Ovary (tissue), 7 donors: ENCODE measurements at regions not wholly inside any gene's neighbourhood (a gene's known extent, or its start where the extent isn't known, plus 50 kb on each side); places are given as distances from the start of the nearest gene placed in this dataset.

Source experiments
- DNase-seq, 5 donors: peaks; one replicate each; pipeline ENCODE4 v3.0.0-alpha.2; 2019 to 2020
- H3K27ac ChIP-seq, 2 donors: fragments of 200-600 bp; one replicate each; pipeline versions ENCODE4 v1.5.1 to v1.8.0; 2019 to 2022
- H3K27me3 ChIP-seq: fragments of 200-600 bp; one replicate; pipeline ENCODE4 v1.8.0; 2022
- H3K36me3 ChIP-seq: fragments of 200-600 bp; sonication (generic); one replicate; pipeline ENCODE4 v1.5.1; 2019
- H3K4me1 ChIP-seq: one replicate; pipeline ENCODE4 v1.8.1; 2013; ENCODE audit warnings: mild to moderate bottlenecking, moderate library complexity; ENCODE audit not compliant: insufficient read depth
- H3K4me3 ChIP-seq: fragments of 200-600 bp; sonication (generic); one replicate; pipeline ENCODE4 v1.5.1; 2017
- H3K9me3 ChIP-seq, 2 donors: fragments of 200-600 bp in 1 of 2; sonication (generic) in 1 of 2; one replicate each; pipeline versions ENCODE4 v1.5.1 to v1.8.1; 2013 to 2019; ENCODE audit warnings: mild to moderate bottlenecking in 1 of 2, moderate library complexity in 1 of 2
- EP300 ChIP-seq: sonication (generic); formaldehyde crosslinking; IDR thresholded peaks from one replicate; pipeline ENCODE4 v1.6.1; 2017; ENCODE audit warnings: antibody characterized with exemption
- POLR2A ChIP-seq: fragments of 450-650 bp; IDR thresholded peaks from one replicate; pipeline ENCODE4 v1.6.1; 2017; ENCODE audit warnings: antibody characterized with exemption, mild to moderate bottlenecking, moderate library complexity
- WGBS, 3 donors: extraction: QIAGEN DNeasy Blood & Tissue Kit in 1 of 3; methylation state at CpG; one replicate each; pipeline versions ENCODE4 v1.1.5 to v1.1.7; 2013 to 2017; 5-methylcytosine and 5-hydroxymethylcytosine counted together
- intact Hi-C, 4 donors: fragments of 100-400 bp; cut with DNase I; formaldehyde crosslinking; loops; one replicate each; pipeline versions ENCODE4 v1.11.0 to v1.15.1; 2022 to 2023
- TF ChIP-seq, protein P1 (sequence below), 3 donors: fragments of 450-650 bp in 2 of 3; fragments of 200-600 bp in 1 of 3; IDR thresholded peaks; one replicate each; pipeline versions ENCODE4 v1.5.1 to v1.8.0; 2016 to 2022; ENCODE audit warnings: antibody characterized with exemption in 3 of 3, mild to moderate bottlenecking in 1 of 3
- donor health status: DM: no; HTN: no; CAD: no; lungs with moderate emphysema.
- donor health status: DM: no; HTN: no; CAD: no.
- donor health status: Bipolar disorder and iron deficiency.
- donor health status: DM: no; HTN: no; CAD: no.
- donor health status: DM: yes; HTN: yes; CAD: no.

DNA sequence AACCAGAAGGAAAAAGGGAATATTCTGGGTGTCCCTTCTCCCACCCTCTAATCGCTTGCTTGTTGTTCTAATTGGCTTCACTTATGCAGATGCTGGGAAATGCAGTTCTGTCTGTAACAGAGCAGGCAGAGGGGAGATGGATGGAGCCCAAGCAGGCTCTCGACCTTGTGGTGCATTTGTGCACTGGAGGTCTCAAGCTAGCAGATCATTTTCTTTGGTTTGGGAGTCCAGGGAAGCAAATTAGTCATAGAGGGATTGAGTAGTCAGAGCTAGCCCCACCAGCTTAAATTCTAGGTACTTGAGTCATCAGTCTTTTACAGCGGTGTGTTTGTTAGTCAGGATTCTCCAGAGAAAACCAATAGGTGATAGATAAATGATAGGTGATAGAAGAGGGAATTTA, 234.7 kb upstream of the ECI2 start:
- 34 to 44% (median 40%) methylated on average over 3 of the region's 3 CpGs for WGBS, 3 donors
- Histone ChIP-seq H3K4me3 (no peak overlapping the region), H3K9me3 (no peaks in the 10 kb centered on the region), H3K36me3 (no peaks in the 10 kb centered on the region), H3K27ac (no peak overlapping the region), H3K27me3 (no peaks in the 10 kb centered on the region), H3K4me1 (no peaks in the 10 kb centered on the region)
- intact Hi-C loops = no loop called here
- no peak for DNase-seq
- TF ChIP-seq, protein P1, sequence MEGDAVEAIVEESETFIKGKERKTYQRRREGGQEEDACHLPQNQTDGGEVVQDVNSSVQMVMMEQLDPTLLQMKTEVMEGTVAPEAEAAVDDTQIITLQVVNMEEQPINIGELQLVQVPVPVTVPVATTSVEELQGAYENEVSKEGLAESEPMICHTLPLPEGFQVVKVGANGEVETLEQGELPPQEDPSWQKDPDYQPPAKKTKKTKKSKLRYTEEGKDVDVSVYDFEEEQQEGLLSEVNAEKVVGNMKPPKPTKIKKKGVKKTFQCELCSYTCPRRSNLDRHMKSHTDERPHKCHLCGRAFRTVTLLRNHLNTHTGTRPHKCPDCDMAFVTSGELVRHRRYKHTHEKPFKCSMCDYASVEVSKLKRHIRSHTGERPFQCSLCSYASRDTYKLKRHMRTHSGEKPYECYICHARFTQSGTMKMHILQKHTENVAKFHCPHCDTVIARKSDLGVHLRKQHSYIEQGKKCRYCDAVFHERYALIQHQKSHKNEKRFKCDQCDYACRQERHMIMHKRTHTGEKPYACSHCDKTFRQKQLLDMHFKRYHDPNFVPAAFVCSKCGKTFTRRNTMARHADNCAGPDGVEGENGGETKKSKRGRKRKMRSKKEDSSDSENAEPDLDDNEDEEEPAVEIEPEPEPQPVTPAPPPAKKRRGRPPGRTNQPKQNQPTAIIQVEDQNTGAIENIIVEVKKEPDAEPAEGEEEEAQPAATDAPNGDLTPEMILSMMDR (IDR thresholded peaks at IDR 0.05) = no peak
- TF ChIP-seq EP300 (no peak), POLR2A (no peak)

DNA sequence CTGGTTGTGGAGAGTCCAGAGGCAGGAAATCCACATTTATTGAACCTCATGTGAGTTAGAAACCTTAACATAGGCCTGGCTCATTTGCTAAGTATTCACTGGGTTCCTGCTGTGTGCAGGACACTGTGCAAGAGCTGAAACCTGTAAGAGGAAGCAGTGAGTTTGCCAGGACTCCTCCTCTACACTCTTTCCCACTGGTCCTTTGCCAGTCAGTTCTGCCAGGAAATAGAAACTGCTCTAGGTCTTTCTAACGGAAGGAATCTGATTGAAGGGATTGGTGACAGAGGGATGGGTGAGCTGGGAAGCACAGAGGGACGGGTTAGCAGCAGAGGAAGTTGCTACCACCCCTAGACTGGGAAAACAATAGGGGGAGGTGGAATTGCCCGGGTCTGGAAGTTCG, 234.2 kb upstream of the ECI2 start:
- TF ChIP-seq, protein P1 (IDR thresholded peaks at IDR 0.05) = no peak
- TF ChIP-seq EP300 (no peak), POLR2A (no peak)
- no peak overlapping the region for H3K4me3 ChIP-seq
- H3K36me3 ChIP-seq = no peaks in the 10 kb centered on the region
- H3K9me3 ChIP-seq = no peaks in the 10 kb centered on the region
- no peaks in the 10 kb centered on the region for H3K4me1 ChIP-seq
- H3K27me3 ChIP-seq = no peaks in the 10 kb centered on the region
- WGBS, 3 donors = 54 to 62% (median 58%) methylated on average over 4 of the region's 4 CpGs
- H3K27ac ChIP-seq = no peak overlapping the region
- intact Hi-C loops = no loop called here
- no peak for DNase-seq

DNA sequence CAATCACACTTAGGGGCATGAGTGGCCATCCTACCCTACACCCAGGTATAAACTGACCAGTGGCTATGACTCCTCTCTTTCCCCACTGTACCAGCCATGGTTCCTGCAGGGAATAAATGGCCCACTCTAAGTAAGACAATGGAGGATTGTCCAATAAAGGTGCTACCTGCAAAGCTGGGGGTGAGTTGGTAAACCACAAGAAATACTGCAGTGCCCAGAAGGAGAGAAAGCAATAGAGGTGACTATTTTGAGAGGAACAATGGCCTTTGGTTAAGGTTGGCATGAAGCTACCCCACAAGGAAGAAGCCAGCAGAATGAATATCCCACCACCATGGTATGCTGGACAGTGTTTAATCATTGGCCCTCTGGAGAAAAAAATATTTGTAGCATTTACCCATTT, 233.3 kb upstream of the ECI2 start:
- intact Hi-C loops = no loop called here
- no peak for DNase-seq
- TF ChIP-seq POLR2A (no peak), EP300 (no peak)
- TF ChIP-seq, protein P1 (IDR thresholded peaks at IDR 0.05) = no peak
- no peaks in the 10 kb centered on the region for H3K27me3 ChIP-seq
- H3K4me3 ChIP-seq = no peak overlapping the region
- no peaks in the 10 kb centered on the region for H3K9me3 ChIP-seq
- H3K27ac ChIP-seq = no peak overlapping the region
- no peaks in the 10 kb centered on the region for H3K4me1 ChIP-seq
- H3K36me3 ChIP-seq = no peaks in the 10 kb centered on the region

DNA sequence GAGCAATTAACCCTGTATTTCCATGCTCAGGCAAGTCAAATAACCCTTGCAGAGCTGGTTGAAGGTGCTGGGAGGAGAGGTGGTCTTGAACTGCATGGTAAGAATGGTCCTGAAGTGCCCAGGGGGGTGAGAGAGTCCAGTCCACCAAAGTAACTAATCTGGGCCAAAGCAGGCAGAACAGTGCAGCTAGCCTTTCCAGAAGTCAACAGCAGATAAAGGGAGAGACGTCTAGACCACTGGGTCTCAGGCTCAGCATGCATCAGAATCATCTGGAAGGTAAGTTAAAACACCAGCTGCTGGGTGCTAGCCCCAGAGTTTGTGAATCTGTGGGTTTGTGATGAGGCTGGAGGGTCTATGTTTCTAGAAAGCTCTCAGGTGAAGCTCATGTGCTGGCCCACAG, 232.3 kb upstream of the ECI2 start:
- Histone ChIP-seq H3K27me3 (no peaks in the 10 kb centered on the region), H3K9me3 (no peaks in the 10 kb centered on the region), H3K4me3 (no peak overlapping the region), H3K36me3 (no peaks in the 10 kb centered on the region), H3K4me1 (no peaks in the 10 kb centered on the region), H3K27ac (no peak overlapping the region)
- WGBS, 3 donors = 29 to 56% (median 56%) methylated on average over 1 of the region's 1 CpG
- TF ChIP-seq EP300 (no peak), POLR2A (no peak)
- TF ChIP-seq, protein P1 (IDR thresholded peaks at IDR 0.05) = no peak
- no peak for DNase-seq
- intact Hi-C loops = no loop called here
